Upper lobe of right lung (tissue), 1 donor: ENCODE measurements at regions not wholly inside any gene's neighbourhood (a gene's known extent, or its start where the extent isn't known, plus 50 kb on each side); places are given as distances from the start of the nearest gene placed in this dataset.

Experiments used
- ATAC-seq: fragments of 200-7000 bp; cut with Tn5 transposase; one replicate; pipeline ENCODE4 v1.9.1; 2020; ENCODE audit warnings: mild to moderate bottlenecking, moderate library complexity
- DNase-seq: peaks from one replicate; pipeline ENCODE4 v3.0.0-alpha.2; 2020
- H3K27ac ChIP-seq: fragments of 200-600 bp; one replicate; pipeline ENCODE4 v1.8.0; 2022
- H3K27me3 ChIP-seq: fragments of 200-600 bp; one replicate; pipeline ENCODE4 v1.8.0; 2022; ENCODE audit warnings: mild to moderate bottlenecking
- H3K36me3 ChIP-seq: fragments of 200-600 bp; one replicate; pipeline ENCODE4 v1.8.0; 2022
- H3K4me1 ChIP-seq: fragments of 200-600 bp; one replicate; pipeline ENCODE4 v1.8.0; 2022
- H3K4me3 ChIP-seq: fragments of 200-600 bp; one replicate; pipeline ENCODE4 v1.8.0; 2022; ENCODE audit warnings: mild to moderate bottlenecking
- H3K9me3 ChIP-seq: fragments of 200-600 bp; one replicate; pipeline ENCODE4 v1.8.0; 2022
- intact Hi-C: fragments of 100-400 bp; cut with DNase I; formaldehyde crosslinking; loops from one replicate; pipeline ENCODE4 v1.11.0; 2022
- TF ChIP-seq, protein P1 (sequence below): fragments of 200-600 bp; IDR thresholded peaks from one replicate; pipeline ENCODE4 v1.8.0; 2022; ENCODE audit warnings: antibody characterized with exemption
- donor health status: DM: no; HTN: yes; CAD: no; lungs with severe emphysema.

DNA sequence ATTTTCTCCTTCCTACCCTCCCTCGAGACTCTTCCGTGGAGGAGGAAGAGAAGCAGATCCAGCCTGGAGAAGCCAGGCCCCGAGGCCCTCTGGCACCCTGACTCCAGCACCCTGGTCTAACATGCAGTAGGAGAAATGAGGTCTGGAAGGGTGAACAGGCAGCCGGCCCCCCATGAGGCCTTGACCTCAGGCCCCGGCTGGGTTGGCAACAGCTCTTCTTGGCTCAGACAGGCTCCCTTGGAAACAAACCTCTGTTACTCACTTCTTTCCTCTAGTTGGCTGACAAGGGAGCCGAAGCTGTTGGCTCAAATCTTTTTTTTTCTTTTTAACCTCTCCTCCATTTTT, 73.4 kb downstream of the CPN2 start:
- H3K9me3 ChIP-seq, result no peaks in the 10 kb centered on the region
- H3K36me3 ChIP-seq, result no peaks in the 10 kb centered on the region
- H3K27ac ChIP-seq, result peak overlapping the region; percentile 47
- ATAC-seq, result no peak
- intact Hi-C loops, result no loop called here
- H3K27me3 ChIP-seq, result no peaks in the 10 kb centered on the region
- peaks cover 26% of the 10 kb centered on the region for H3K4me1 ChIP-seq
- H3K4me3 ChIP-seq, result no peak overlapping the region
- DNase-seq, result peak; percentile 65
- TF ChIP-seq, protein P1, sequence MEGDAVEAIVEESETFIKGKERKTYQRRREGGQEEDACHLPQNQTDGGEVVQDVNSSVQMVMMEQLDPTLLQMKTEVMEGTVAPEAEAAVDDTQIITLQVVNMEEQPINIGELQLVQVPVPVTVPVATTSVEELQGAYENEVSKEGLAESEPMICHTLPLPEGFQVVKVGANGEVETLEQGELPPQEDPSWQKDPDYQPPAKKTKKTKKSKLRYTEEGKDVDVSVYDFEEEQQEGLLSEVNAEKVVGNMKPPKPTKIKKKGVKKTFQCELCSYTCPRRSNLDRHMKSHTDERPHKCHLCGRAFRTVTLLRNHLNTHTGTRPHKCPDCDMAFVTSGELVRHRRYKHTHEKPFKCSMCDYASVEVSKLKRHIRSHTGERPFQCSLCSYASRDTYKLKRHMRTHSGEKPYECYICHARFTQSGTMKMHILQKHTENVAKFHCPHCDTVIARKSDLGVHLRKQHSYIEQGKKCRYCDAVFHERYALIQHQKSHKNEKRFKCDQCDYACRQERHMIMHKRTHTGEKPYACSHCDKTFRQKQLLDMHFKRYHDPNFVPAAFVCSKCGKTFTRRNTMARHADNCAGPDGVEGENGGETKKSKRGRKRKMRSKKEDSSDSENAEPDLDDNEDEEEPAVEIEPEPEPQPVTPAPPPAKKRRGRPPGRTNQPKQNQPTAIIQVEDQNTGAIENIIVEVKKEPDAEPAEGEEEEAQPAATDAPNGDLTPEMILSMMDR, result no peak

DNA sequence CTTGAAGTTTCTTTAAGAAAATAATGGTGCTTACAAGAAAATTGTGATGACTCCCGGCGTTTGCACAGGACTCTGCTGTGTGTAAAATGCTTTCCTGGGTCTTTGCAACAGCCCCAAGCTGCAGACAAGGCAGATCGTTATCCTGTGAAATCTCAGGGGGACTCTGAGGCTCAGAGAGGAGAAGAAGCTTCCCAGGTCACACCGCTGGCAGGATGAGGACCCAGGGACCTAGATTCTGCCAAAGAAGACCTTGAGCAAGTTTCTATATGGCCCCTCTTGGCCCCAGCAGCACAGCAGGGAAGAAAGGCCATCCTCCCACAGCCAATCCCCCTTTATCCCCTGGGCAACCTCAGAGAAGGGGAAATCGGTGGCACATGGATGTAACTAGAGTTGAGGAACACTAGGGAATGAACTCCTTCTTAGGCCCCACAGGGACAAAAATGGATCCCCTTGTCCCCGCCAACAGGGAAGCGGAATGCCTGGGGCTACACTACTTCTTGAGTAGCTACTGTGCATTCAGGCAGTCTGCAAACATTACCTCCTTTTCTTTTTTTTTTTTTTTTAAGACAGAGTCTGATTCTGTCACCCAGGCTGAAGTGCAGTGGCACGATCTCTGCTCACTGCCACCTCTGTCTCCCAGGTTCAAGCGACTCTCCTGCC, 72.8 kb downstream of the CPN2 start:
- ATAC-seq, result no peak
- intact Hi-C loops, result no loop called here
- TF ChIP-seq, protein P1, result no peak

DNA sequence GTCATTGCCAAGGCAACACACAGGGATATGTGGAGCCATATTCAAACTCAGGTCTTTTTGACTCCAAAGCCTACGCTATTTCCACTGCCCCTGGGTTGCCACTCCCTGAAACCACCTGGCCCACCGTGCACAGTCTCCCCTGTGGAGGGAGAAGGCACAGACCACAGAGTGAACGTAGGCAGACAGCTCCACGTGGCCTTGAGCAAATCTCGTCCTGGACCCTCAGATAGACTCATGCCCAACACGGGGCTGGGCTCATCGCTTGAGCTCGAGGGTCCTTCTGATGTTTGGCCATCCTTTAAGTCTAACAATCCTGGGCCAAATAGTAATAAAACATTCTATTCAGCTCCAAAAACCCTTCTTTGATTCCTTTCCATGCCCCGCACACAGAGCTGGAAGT, 72.0 kb downstream of the CPN2 start:
- TF ChIP-seq, protein P1, result no peak
- intact Hi-C loops, result no loop called here
- no peaks in the 10 kb centered on the region for H3K36me3 ChIP-seq
- no peaks in the 10 kb centered on the region for H3K9me3 ChIP-seq
- H3K27ac ChIP-seq, result no peak overlapping the region
- H3K4me3 ChIP-seq, result no peak overlapping the region
- ATAC-seq (no peak), DNase-seq (peak; percentile 23)
- H3K27me3 ChIP-seq, result no peaks in the 10 kb centered on the region
- peaks cover 35% of the 10 kb centered on the region for H3K4me1 ChIP-seq

More for the DNA sequence above, 72.8 kb downstream of the CPN2 start:
- Histone ChIP-seq H3K9me3 (no peaks in the 10 kb centered on the region), H3K4me1 (peaks cover 31% of the 10 kb centered on the region), H3K36me3 (no peaks in the 10 kb centered on the region), H3K27me3 (no peaks in the 10 kb centered on the region), H3K27ac (peak overlapping the region; percentile 14), H3K4me3 (no peak overlapping the region)
- peak; percentile 27 for DNase-seq

DNA sequence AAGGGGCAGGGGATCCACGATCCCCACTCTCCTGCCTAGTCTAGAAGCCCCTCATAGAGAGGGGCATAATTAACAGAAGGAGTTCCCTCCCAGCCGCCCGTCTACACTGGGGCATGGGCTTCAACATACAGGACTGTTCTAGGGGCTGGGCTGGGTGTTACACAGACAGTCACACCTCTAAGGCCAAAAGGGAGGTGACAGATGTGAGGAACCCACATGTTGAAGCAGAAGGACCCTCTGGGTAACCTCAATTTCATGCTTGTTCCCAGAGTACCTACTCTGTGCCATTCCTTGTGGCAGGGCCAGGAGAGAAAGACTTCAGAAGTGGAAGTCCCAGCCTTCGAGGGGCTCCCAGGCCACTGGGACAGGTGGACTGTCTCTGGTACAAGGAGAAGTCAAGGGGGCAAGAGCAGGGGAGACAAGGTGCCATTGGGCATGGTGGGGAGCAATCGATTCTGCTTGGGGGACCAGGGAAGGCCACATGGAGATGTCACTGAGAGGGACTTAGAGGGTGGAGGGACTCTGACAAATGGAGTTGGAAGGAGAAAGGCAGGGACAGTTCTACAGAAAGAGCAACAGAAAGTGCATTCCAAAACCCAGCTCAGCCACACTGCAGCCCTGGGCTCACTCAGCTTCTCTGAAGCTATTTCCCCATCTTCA, 71.3 kb downstream of the CPN2 start:
- peak; percentile 23 for DNase-seq
- H3K9me3 ChIP-seq, result no peaks in the 10 kb centered on the region
- H3K4me3 ChIP-seq, result no peak overlapping the region
- H3K4me1 ChIP-seq, result peaks cover 35% of the 10 kb centered on the region
- ATAC-seq, result no peak
- intact Hi-C loops, result no loop called here
- TF ChIP-seq, protein P1, result no peak
- no peaks in the 10 kb centered on the region for H3K36me3 ChIP-seq
- no peaks in the 10 kb centered on the region for H3K27me3 ChIP-seq
- H3K27ac ChIP-seq, result no peak overlapping the region

DNA sequence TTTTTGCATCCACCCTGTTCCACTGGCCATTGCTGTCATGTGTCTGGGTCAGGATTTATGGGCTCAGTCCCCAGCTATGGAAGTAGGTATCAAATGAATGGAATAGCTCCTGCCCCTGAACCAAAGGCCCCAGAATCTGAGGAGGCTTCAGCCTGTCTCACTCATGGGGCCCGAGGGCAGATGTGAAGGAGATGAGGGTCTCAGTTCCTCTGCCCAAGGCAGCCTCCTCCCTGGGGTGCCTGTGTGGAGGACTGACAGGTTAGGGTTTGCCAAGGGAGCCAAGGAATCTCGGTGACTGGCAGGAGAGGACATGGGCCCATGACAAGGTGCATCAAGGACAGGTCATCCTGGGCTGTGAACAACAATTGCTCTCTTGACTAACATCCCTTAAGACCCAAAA, 70.4 kb downstream of the CPN2 start:
- H3K27ac ChIP-seq, result no peak overlapping the region
- H3K9me3 ChIP-seq, result no peaks in the 10 kb centered on the region
- no peaks in the 10 kb centered on the region for H3K36me3 ChIP-seq
- ATAC-seq (no peak), DNase-seq (peak; percentile 38)
- H3K4me3 ChIP-seq, result no peak overlapping the region
- peaks cover 32% of the 10 kb centered on the region for H3K4me1 ChIP-seq
- intact Hi-C loops, result no loop called here
- TF ChIP-seq, protein P1, result no peak
- H3K27me3 ChIP-seq, result no peaks in the 10 kb centered on the region
